Neural cell (in vitro differentiated cells): ENCODE measurements at regions not wholly inside any gene's neighbourhood (a gene's known extent, or its start where the extent isn't known, plus 50 kb on each side); places are given as distances from the start of the nearest gene placed in this dataset.

ENCODE experiments used
- H2AFZ ChIP-seq: fragments of 200-600, 300-800 bp; sonication (generic), shearing (Covaris generic); 2 replicates; pipeline ENCODE4 v1.6.0; 2014; ENCODE audit warnings: low read depth, mild to moderate bottlenecking, antibody characterized with exemption, low read length, moderate library complexity
- H3F3A ChIP-seq: fragments of 200-600 bp; shearing (Covaris generic); 2 replicates; pipeline ENCODE4 v1.6.1; 2016; ENCODE audit warnings: mild to moderate bottlenecking, moderate library complexity, mixed read lengths, antibody characterized with exemption, low read length; ENCODE audit not compliant: insufficient read depth, poor library complexity, severe bottlenecking
- H3K27ac ChIP-seq: fragments of 200-600, 300-800 bp; sonication (generic), shearing (Covaris generic); 2 replicates; pipeline ENCODE4 v1.5.1; 2014; ENCODE audit warnings: mild to moderate bottlenecking, low read length, moderate library complexity
- H3K27me3 ChIP-seq: fragments of 300-800, 200-600 bp; sonication (generic), shearing (Covaris generic); 2 replicates; pipeline ENCODE4 v1.6.0; 2014; ENCODE audit warnings: mild to moderate bottlenecking, low read depth, low read length, moderate library complexity; ENCODE audit not compliant: insufficient read depth
- H3K36me3 ChIP-seq: fragments of 300-800, 200-600 bp; sonication (generic), shearing (Covaris generic); 2 replicates; pipeline ENCODE4 v1.5.1; 2014; ENCODE audit warnings: mild to moderate bottlenecking, antibody characterized with exemption, low read length, moderate library complexity; ENCODE audit not compliant: insufficient read depth
- H3K4me2 ChIP-seq: fragments of 300-800, 200-600 bp; sonication (generic), shearing (Covaris generic); 2 replicates; pipeline ENCODE4 v1.6.0; 2014; ENCODE audit warnings: mild to moderate bottlenecking, low read length
- H3K4me3 ChIP-seq: fragments of 300-800, 200-600 bp; sonication (generic), shearing (Covaris generic); 2 replicates; pipeline ENCODE4 v1.5.1; 2014; ENCODE audit warnings: mild to moderate bottlenecking, low read length, moderate library complexity
- H3K79me2 ChIP-seq: fragments of 200-600 bp; shearing (Covaris generic); replicated peaks from 2 replicates; pipeline ENCODE4 v1.6.0; 2014; ENCODE audit warnings: mild to moderate bottlenecking, low read length, moderate library complexity; ENCODE audit not compliant: insufficient read depth
- H3K9ac ChIP-seq: fragments of 300-800, 200-600 bp; sonication (generic), shearing (Covaris generic); 2 replicates; pipeline ENCODE4 v1.6.1; 2016; ENCODE audit warnings: mild to moderate bottlenecking, low read length, mixed read lengths
- H3K9me2 ChIP-seq: fragments of 200-600 bp; shearing (Covaris generic); 2 replicates; pipeline ENCODE4 v1.6.1; 2016; ENCODE audit warnings: mild to moderate bottlenecking, low read length, mixed read lengths; ENCODE audit not compliant: insufficient read depth
- H3K9me3 ChIP-seq: fragments of 200-600, 300-800 bp; sonication (generic), shearing (Covaris generic); 2 replicates; pipeline ENCODE4 v1.6.1; 2016; ENCODE audit warnings: mild to moderate bottlenecking, mixed run types, low read length, moderate library complexity, mixed read lengths
- H4K20me1 ChIP-seq: fragments of 200-600 bp; shearing (Covaris generic); 2 replicates; pipeline ENCODE4 v1.6.1; 2016; ENCODE audit warnings: mild to moderate bottlenecking, mixed run types; ENCODE audit not compliant: insufficient read depth
- CTCF ChIP-seq: fragments of 450-650 bp; IDR thresholded peaks from 2 replicates; pipeline ENCODE4 v1.5.1; 2014; ENCODE audit warnings: antibody characterized with exemption, mild to moderate bottlenecking, moderate library complexity; ENCODE audit not compliant: poor library complexity, severe bottlenecking
- EP300 ChIP-seq: fragments of 450-650 bp; conservative IDR thresholded peaks from 2 replicates; pipeline ENCODE4 v1.6.1; 2014; ENCODE audit warnings: antibody characterized with exemption, mild to moderate bottlenecking, moderate library complexity; ENCODE audit not compliant: poor library complexity, severe bottlenecking
- EZH2 ChIP-seq: fragments of 200-600, 300-800 bp; shearing (Covaris generic), sonication (generic); IDR thresholded peaks from 2 replicates; pipeline ENCODE4 v1.6.1; 2014; ENCODE audit warnings: antibody characterized with exemption, low read length, borderline replicate concordance, mild to moderate bottlenecking; ENCODE audit not compliant: insufficient read depth, poor library complexity, severe bottlenecking
- MXI1 ChIP-seq: fragments of 450-650 bp; conservative IDR thresholded peaks from 2 replicates; pipeline ENCODE4 v1.6.1; 2014; ENCODE audit warnings: antibody characterized with exemption, mild to moderate bottlenecking; ENCODE audit not compliant: poor library complexity, severe bottlenecking
- POLR2AphosphoS5 ChIP-seq: IDR thresholded peaks from 2 replicates; pipeline ENCODE4 v1.6.1; 2012
- RAD21 ChIP-seq: fragments of 450-650 bp; conservative IDR thresholded peaks from 2 replicates; pipeline ENCODE4 v1.6.1; 2014; ENCODE audit warnings: antibody characterized with exemption, mild to moderate bottlenecking, moderate library complexity
- REST ChIP-seq: IDR thresholded peaks from 2 replicates; pipeline ENCODE4 v1.6.1; 2012; ENCODE audit warnings: borderline replicate concordance
- SMC3 ChIP-seq: fragments of 450-650 bp; conservative IDR thresholded peaks from 2 replicates; pipeline ENCODE4 v1.6.1; 2014; ENCODE audit warnings: antibody characterized with exemption, mild to moderate bottlenecking, moderate library complexity; ENCODE audit not compliant: poor library complexity
- TAF1 ChIP-seq: IDR thresholded peaks from 2 replicates; pipeline ENCODE4 v1.6.1; 2012; ENCODE audit warnings: low read depth

- Histone ChIP-seq H3K27me3 (no peaks in the 10 kb centered on the region), H3K4me2 (no peak overlapping the region), H3K9me3 (no peaks in the 10 kb centered on the region), H3K9me2 (no peaks in the 10 kb centered on the region), H2AFZ (no peak overlapping the region), H4K20me1 (no peaks in the 10 kb centered on the region), H3F3A (no peaks in the 10 kb centered on the region), H3K79me2 (no peaks in the 10 kb centered on the region), H3K4me3 (no peak overlapping the region), H3K36me3 (no peaks in the 10 kb centered on the region), H3K27ac (no peak overlapping the region), H3K9ac (no peak overlapping the region)
- TF ChIP-seq CTCF (no peak), REST (no peak), EZH2 (no peak), RAD21 (no peak), MXI1 (no peak), EP300 (no peak), SMC3 (no peak), POLR2AphosphoS5 (no peak), TAF1 (no peak)
Measured at GRCh38 chr3:56939834-56940233, 120.6 kb upstream of the SPATA12 start.

- no peaks in the 10 kb centered on the region for H3K36me3 ChIP-seq
- no peaks in the 10 kb centered on the region for H3F3A ChIP-seq
- TF ChIP-seq POLR2AphosphoS5 (no peak), SMC3 (no peak), REST (no peak), CTCF (no peak), EZH2 (no peak), MXI1 (no peak), TAF1 (no peak)
- no peak overlapping the region for H3K27ac ChIP-seq
- H3K4me2 ChIP-seq: no peak overlapping the region
- H3K4me3 ChIP-seq: no peak overlapping the region
- H3K79me2 ChIP-seq: no peaks in the 10 kb centered on the region
- no peak overlapping the region for H2AFZ ChIP-seq
- no peaks in the 10 kb centered on the region for H3K27me3 ChIP-seq
- no peak overlapping the region for H3K9ac ChIP-seq
- no peaks in the 10 kb centered on the region for H4K20me1 ChIP-seq
- H3K9me3 ChIP-seq: no peaks in the 10 kb centered on the region
- no peaks in the 10 kb centered on the region for H3K9me2 ChIP-seq
Measured at GRCh38 chr3:56938530-56938929, 121.9 kb upstream of the SPATA12 start.
